Posterior cingulate gyrus (tissue), 11 donors: ENCODE measurements at regions not wholly inside any gene's neighbourhood (a gene's known extent, or its start where the extent isn't known, plus 50 kb on each side); places are given as distances from the start of the nearest gene placed in this dataset.

Source experiments
- DNase-seq, 10 donors: peaks; one replicate each; pipeline versions ENCODE4 v3.0.0 to v3.0.0-alpha.2; 2020 to 2021; ENCODE audit warnings: mixed read lengths in 3 of 10
- intact Hi-C: fragments of 100-400 bp; cut with DNase I; formaldehyde crosslinking; loops from one replicate; pipeline ENCODE4 v1.15.1; 2023

- DNase-seq, result no peak
- intact Hi-C loops, result no loop called here
Observed at GRCh38 chr4:187172340-187172761, 448.7 kb upstream of the FAT1 start.

- intact Hi-C loops, result no loop called here
- no peak for DNase-seq
Observed at GRCh38 chr4:187174749-187175148, 451.1 kb upstream of the FAT1 start.

- DNase-seq, result no peak
- intact Hi-C loops, result no loop called here
Observed at GRCh38 chr4:187175197-187175596, 451.5 kb upstream of the FAT1 start.

- intact Hi-C loops, result no loop called here
- DNase-seq, result no peak
Observed at GRCh38 chr4:187176261-187176910, 452.7 kb upstream of the FAT1 start.

GRCh38 chr4:187178084-187178483 is 454.4 kb upstream of the FAT1 start:
- no peak for DNase-seq
- intact Hi-C loops, result no loop called here

GRCh38 chr4:187178587-187178986 is 454.9 kb upstream of the FAT1 start:
- intact Hi-C loops, result no loop called here
- no peak for DNase-seq

GRCh38 chr4:187179086-187180058 is 455.7 kb upstream of the FAT1 start:
- DNase-seq, result no peak

GRCh38 chr4:187181054-187181453 is 457.4 kb upstream of the FAT1 start:
- intact Hi-C loops, result no loop called here

More at GRCh38 chr4:187179086-187180058, 455.7 kb upstream of the FAT1 start:
- intact Hi-C loops, result no loop called here

GRCh38 chr4:187183346-187183745 is 459.7 kb upstream of the FAT1 start:
- no peak for DNase-seq
- intact Hi-C loops, result no loop called here

More at GRCh38 chr4:187181054-187181453, 457.4 kb upstream of the FAT1 start:
- DNase-seq, result no peak

GRCh38 chr4:187183826-187184225 is 460.2 kb upstream of the FAT1 start:
- DNase-seq, result no peak
- intact Hi-C loops, result no loop called here

- DNase-seq, result no peak
- intact Hi-C loops, result no loop called here
Observed at GRCh38 chr4:187184508-187184907, 460.9 kb upstream of the FAT1 start.

GRCh38 chr4:187188118-187188517 is 464.5 kb upstream of the FAT1 start:
- intact Hi-C loops, result no loop called here
- DNase-seq, result no peak

GRCh38 chr4:187188741-187189140 is 465.1 kb upstream of the FAT1 start:
- DNase-seq, result no peak
- intact Hi-C loops, result no loop called here

GRCh38 chr4:187190390-187190789 is 466.7 kb upstream of the FAT1 start:
- intact Hi-C loops, result no loop called here
- DNase-seq, result no peak

- intact Hi-C loops, result no loop called here
- no peak for DNase-seq
Observed at GRCh38 chr4:187191676-187192075, 468.0 kb upstream of the FAT1 start.

- no peak for DNase-seq
- intact Hi-C loops, result no loop called here
Observed at GRCh38 chr4:187192266-187192665, 468.6 kb upstream of the FAT1 start.

- intact Hi-C loops, result no loop called here
- DNase-seq, result no peak
Observed at GRCh38 chr4:187193141-187193540, 469.5 kb upstream of the FAT1 start.

GRCh38 chr4:187204389-187204918 is 480.8 kb upstream of the FAT1 start:
- no peak for DNase-seq
- intact Hi-C loops, result no loop called here

GRCh38 chr4:187207931-187208330 is 484.3 kb upstream of the FAT1 start:
- no peak for DNase-seq
- intact Hi-C loops, result no loop called here

- no peak for DNase-seq
- intact Hi-C loops, result no loop called here
Observed at GRCh38 chr4:187208651-187209050, 485.0 kb upstream of the FAT1 start.

- DNase-seq, result peak in 1 of 10 donors; percentile 70
- intact Hi-C loops, result no loop called here
Observed at GRCh38 chr4:187209921-187210613, 486.4 kb upstream of the FAT1 start.
